ENCODE measurements at regions not wholly inside any gene's neighbourhood (a gene's known extent, or its start where the extent isn't known, plus 50 kb on each side); places are given as distances from the start of the nearest gene placed in this dataset.
"Not testable (repeated sequence)": the region's sequence is repeated elsewhere in the genome, so short reads cannot be mapped to it uniquely, and the experiment has no call there.

DNA sequence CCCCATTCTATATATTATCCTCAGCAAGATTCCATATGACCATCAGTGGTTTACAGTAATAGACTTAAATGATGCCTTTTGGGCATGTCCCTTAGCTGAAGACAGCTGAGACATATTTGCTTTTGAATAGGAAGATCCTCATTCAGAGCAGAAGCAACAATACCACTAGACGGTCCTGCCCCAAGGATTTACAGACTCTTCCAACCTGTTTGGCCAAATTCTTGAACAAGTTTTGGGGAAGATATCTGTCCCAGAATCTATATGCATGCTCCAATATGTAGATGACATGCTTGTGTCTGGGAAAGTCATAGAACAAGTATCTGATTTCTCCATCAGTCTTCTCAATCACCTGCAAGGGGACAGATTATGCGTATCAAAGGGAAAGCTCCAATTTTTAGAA is 137.1 kb upstream of the RMP24 start:
- DNase-seq (no peak), ATAC-seq (replicated peaks in 1 of 2) (no peak)
- H3K4me3 Mint-ChIP-seq: no peak overlapping the region
- peaks cover 32% of the 10 kb centered on the region for H3K27me3 Mint-ChIP-seq (ENCODE audit: low read depth)
- peaks cover 4 to 10% of the 10 kb centered on the region in 2 donors for H3K36me3 Mint-ChIP-seq (ENCODE audit: insufficient read depth in 2 of 2)
- no peak overlapping the region for H3K27ac Mint-ChIP-seq
- H3K9me3 Mint-ChIP-seq: peaks cover 5 to 14% of the 10 kb centered on the region in 2 donors
- no peaks in the 10 kb centered on the region for H3K4me1 Mint-ChIP-seq (ENCODE audit: low read depth)

DNA sequence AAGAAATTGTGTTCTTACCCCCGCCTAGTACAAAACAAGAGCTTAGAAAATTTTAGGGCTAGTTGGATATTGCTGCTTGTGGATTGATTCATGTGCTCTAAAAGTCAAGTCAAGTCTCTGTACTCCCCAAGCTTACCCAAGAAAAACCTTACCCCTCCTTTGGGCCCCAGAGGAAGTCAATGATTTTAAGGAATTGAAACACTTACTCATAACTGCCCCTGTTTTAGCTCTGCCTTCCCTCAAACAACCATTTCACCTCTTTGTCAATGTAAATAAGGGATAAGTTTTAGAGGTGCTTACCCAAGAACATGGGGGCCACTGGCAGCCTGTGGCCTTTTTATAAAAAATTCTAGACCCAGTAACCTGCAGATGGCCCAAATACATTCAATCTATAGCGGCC is 136.6 kb upstream of the RMP24 start:
- DNase-seq (no peak), ATAC-seq (replicated peaks in 1 of 2) (no peak)
- Mint-ChIP-seq H3K27me3 (ENCODE audit: low read depth) (peaks cover 32% of the 10 kb centered on the region), H3K4me3 (no peak overlapping the region), H3K4me1 (ENCODE audit: low read depth) (no peaks in the 10 kb centered on the region), H3K27ac (no peak overlapping the region), H3K9me3 (peaks cover 5 to 14% of the 10 kb centered on the region in 2 donors), H3K36me3 (ENCODE audit: insufficient read depth in 2 of 2) (peaks cover 5 to 8% of the 10 kb centered on the region in 2 donors)

DNA sequence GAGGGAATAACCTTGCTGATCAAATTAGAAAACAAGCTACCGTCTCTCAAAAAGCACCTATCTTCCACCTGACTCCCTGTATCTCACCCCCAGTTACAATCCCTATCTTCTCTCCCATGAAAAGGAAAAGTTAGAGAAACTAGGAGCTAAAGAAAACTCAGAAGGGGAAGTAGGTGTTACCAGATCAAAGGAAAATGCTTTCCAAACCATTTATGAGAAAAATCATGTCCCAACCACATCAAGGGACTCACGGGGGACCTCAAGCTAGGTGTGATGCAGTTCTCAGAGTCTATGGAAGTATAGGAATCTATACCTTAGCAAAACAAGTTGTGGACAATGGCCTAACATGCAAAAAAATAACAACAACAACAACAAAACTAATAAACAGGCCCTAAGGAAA is 135.5 kb upstream of the RMP24 start:
- H3K4me3 Mint-ChIP-seq: no peak overlapping the region
- no peaks in the 10 kb centered on the region for H3K4me1 Mint-ChIP-seq (ENCODE audit: low read depth)
- ATAC-seq (replicated peaks in 1 of 2) (no peak), DNase-seq (no peak)
- H3K27ac Mint-ChIP-seq: no peak overlapping the region
- peaks cover 6 to 12% of the 10 kb centered on the region in 2 donors for H3K9me3 Mint-ChIP-seq
- H3K36me3 Mint-ChIP-seq (ENCODE audit: insufficient read depth in 2 of 2): peaks cover 2 to 9% of the 10 kb centered on the region in 2 donors
- peaks cover 32% of the 10 kb centered on the region for H3K27me3 Mint-ChIP-seq (ENCODE audit: low read depth)

DNA sequence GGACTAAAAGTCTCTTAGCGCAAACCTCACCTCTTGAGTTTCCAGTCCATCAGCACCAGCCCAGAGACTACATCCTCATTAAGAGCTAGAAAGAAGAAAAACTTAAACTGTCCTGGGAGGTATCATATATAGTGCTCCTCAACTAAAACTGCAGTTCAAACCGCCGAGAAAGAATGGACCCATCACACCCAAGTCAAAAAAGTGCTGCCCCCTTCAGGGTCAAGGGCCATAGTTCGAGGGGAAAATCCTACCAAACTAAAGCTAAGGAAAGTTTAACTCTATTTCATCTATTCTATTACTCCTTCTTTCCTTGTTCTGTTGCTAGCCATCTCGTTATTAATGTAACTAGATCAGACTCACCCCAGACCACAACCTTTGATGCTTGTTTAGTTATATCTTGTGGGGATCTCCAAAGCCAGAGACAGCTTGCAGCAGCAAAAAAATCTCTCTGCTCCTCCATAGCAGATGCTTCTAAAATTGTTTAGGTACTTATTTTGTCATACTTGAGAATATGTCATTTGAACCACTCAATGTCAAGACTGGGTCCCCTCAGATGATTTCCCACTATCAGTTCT is 134.5 kb upstream of the RMP24 start:
- H3K27ac Mint-ChIP-seq: no peak overlapping the region
- no peak for ATAC-seq (replicated peaks in 1 of 2)

DNA sequence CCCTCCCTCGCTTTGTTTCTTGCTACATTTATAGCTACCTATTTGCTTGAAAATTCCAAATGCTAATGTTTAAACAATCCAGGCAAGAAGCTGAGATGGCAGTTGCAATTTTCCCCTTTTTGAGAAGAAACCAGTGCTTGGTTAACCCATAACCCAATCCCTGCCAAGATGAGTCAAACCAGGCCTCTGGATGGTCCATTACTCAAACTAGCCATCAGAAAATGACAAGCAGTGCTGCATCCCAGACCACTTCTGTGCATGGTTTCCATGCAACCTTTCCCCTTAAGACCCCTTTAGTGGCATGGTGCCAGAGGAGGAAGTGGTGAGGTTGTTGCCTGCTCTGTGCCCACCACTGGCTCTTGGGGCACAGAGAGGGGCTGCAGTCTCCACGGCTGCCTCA is 131.2 kb upstream of the RMP24 start:
- ATAC-seq (replicated peaks in 1 of 2): peak in 1 of 2 donors; percentile 32
- Mint-ChIP-seq H3K27ac (no peak overlapping the region), H3K27me3 (ENCODE audit: low read depth) (peaks cover 35% of the 10 kb centered on the region), H3K9me3 (peaks cover 2 to 5% of the 10 kb centered on the region in 2 donors), H3K4me3 (no peak overlapping the region), H3K4me1 (ENCODE audit: low read depth) (no peaks in the 10 kb centered on the region), H3K36me3 (ENCODE audit: insufficient read depth in 2 of 2) (peaks cover 2% of the 10 kb centered on the region in 2 donors)
- DNase-seq: no peak

More for the DNA sequence above, 134.5 kb upstream of the RMP24 start:
- no peak for DNase-seq
- H3K36me3 Mint-ChIP-seq (ENCODE audit: insufficient read depth in 2 of 2): peaks cover 2% of the 10 kb centered on the region in 2 donors
- H3K4me3 Mint-ChIP-seq: no peak overlapping the region
- H3K9me3 Mint-ChIP-seq: peaks cover 2 to 9% of the 10 kb centered on the region in 2 donors
- H3K27me3 Mint-ChIP-seq (ENCODE audit: low read depth): peaks cover 29% of the 10 kb centered on the region
- H3K4me1 Mint-ChIP-seq (ENCODE audit: low read depth): no peaks in the 10 kb centered on the region

DNA sequence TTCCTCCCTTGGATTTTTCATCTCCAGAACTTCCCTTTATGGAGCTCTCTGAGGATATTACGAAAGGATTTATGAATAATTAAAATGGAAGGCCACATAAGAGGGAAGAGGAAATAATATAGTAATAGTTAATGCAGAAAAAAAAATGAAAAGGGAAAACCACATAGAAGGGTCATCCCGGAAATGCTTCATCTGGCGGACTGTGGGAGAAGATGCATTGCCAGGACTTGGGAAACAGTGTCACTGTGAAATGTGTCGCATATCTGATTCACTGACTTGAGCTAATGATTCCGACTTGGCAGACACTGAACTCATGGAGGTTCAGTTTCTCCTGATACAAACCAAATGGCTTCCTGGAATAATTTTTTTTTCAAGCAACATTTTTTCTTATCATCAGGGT is 129.9 kb upstream of the RMP24 start:
- no peaks in the 10 kb centered on the region for H3K4me1 Mint-ChIP-seq (ENCODE audit: low read depth)
- ATAC-seq (replicated peaks in 1 of 2): no peak
- peaks cover 2 to 5% of the 10 kb centered on the region in 2 donors for H3K9me3 Mint-ChIP-seq
- no peak overlapping the region for H3K4me3 Mint-ChIP-seq
- peaks cover 35% of the 10 kb centered on the region for H3K27me3 Mint-ChIP-seq (ENCODE audit: low read depth)
- H3K36me3 Mint-ChIP-seq (ENCODE audit: insufficient read depth in 2 of 2): peaks cover 2% of the 10 kb centered on the region in 2 donors
- DNase-seq: no peak
- H3K27ac Mint-ChIP-seq: no peak overlapping the region

DNA sequence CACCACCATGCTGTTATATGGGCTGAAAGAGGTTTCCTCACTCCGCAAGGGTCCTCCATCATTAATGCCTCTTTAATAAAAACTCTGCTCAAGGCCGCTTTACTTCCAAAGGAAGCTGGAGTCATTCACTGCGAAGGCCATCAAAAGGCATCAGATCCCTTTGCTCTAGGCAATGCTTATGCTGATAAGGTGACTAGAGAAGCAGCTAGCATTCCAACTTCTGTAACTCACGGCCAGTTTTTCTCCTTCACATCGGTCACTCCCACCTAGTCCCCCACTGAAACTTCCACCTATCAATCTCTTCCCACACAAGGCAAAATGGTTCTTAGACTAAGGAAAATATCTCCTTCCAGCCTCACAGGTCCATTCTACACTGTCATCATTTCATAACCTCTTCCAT is 124.2 kb upstream of the RMP24 start:
- not testable (repeated sequence) for H3K4me1 Mint-ChIP-seq (ENCODE audit: low read depth); ATAC-seq (replicated peaks in 1 of 2); H3K27ac Mint-ChIP-seq; H3K9me3 Mint-ChIP-seq; H3K4me3 Mint-ChIP-seq; DNase-seq; H3K36me3 Mint-ChIP-seq (ENCODE audit: insufficient read depth in 2 of 2)
- peaks cover 30% of the 10 kb centered on the region for H3K27me3 Mint-ChIP-seq (ENCODE audit: low read depth)

DNA sequence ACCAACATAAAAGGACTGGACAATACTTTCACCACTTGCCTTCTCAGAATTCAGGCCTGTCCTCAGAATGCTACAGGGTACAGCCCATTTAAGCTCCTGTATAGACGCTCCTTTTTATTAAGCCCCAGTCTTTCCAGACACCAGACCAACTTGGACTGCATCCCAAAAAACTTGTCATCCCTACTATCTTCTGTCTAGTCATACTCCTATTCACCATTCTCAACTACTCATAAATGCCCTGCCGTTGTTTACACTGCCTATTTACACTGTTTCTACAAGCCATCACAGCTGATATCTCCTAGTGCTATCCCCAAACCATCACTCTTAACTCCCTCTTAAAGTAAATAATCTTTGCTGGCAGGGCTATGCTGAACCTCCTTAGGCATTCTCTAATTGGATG is 123.2 kb upstream of the RMP24 start:
- not testable (repeated sequence) for H3K4me3 Mint-ChIP-seq; H3K27ac Mint-ChIP-seq; H3K9me3 Mint-ChIP-seq; H3K4me1 Mint-ChIP-seq (ENCODE audit: low read depth); DNase-seq; ATAC-seq (replicated peaks in 1 of 2); H3K36me3 Mint-ChIP-seq (ENCODE audit: insufficient read depth in 2 of 2)
- peaks cover 29% of the 10 kb centered on the region for H3K27me3 Mint-ChIP-seq (ENCODE audit: low read depth)

DNA sequence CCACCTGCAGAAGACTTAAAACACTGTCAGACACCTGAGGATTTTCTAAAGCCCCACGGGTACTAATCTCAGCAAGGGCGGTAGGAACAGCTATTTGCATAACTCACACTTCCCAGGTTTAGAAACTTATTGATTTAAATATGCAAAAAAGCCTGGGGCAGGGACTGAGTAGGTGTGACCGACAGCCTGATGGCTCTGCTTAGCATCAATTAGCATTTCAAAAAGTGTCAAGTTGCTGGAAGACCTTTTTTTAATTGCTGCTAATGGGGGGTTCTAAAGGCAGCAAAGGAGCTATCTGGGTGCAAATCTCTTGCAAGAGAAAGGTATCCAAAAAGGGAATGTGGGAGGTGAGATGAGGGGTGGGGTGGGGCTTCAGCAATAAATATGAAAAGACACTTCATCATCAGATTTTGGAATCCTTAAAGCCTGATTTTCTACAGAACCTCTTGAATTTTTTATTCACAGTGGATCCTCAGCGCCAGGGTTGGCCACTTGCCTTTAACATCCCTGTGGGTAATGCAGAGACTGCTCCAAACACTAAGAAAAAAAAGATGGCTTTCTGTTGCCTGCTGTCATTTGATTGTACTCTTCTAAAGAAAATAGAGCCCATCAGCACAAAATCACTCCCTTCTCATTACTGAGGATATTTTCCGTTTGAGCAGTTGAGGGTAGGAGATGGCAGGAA is 121.1 kb upstream of the RMP24 start:
- H3K27ac Mint-ChIP-seq: no peak overlapping the region
- ATAC-seq (replicated peaks in 1 of 2) (no peak), DNase-seq (no peak)
- H3K4me1 Mint-ChIP-seq (ENCODE audit: low read depth): no peaks in the 10 kb centered on the region
- no peak overlapping the region for H3K4me3 Mint-ChIP-seq
- no peaks in the 10 kb centered on the region for H3K9me3 Mint-ChIP-seq
- peaks cover 20% of the 10 kb centered on the region for H3K27me3 Mint-ChIP-seq (ENCODE audit: low read depth)
- H3K36me3 Mint-ChIP-seq (ENCODE audit: insufficient read depth in 2 of 2): no peaks in the 10 kb centered on the region

DNA sequence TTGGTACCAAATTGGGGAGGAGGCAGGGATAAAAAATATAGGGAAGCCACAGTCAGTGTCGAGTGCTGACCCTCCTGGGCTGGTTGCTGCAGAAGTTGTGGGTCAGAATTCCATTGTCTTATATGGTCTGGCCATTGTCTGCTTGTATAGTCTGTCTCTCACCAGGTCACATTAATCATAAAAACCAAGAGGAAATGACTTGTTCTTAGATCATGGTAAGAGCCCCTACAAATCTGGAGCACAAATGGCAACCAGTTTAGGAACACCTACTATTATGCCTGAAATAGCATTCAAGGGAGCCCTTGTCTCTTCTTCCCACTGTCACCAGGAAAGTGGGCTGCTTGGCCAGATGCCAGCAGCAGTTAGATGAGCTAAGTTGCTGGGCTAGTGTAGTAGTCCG is 119.7 kb upstream of the RMP24 start:
- Mint-ChIP-seq H3K27me3 (ENCODE audit: low read depth) (peaks cover 22% of the 10 kb centered on the region), H3K4me1 (ENCODE audit: low read depth) (no peaks in the 10 kb centered on the region), H3K36me3 (ENCODE audit: insufficient read depth in 2 of 2) (no peaks in the 10 kb centered on the region), H3K9me3 (no peaks in the 10 kb centered on the region), H3K27ac (no peak overlapping the region), H3K4me3 (no peak overlapping the region)
- no peak for DNase-seq
- no peak for ATAC-seq (replicated peaks in 1 of 2)

DNA sequence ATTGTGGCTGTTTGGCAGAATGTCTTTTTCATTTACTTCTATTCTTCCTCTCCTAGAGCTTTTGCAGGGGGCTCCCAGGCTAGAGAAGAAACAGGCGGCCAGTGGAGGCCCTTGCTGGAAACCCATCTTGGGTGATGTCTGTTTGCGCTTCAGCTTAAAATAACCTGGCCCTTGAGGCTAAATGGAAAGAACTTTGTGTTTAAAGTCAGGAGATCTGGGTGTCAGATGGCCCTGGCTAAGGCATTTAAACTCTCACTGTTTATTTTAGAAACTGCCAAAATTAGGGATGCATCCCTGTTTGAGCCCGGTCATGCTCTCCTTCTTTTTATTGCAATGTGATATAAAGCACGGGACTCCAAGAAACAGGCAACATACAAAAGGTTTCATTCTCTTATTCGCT is 118.4 kb upstream of the RMP24 start:
- Mint-ChIP-seq H3K4me1 (ENCODE audit: low read depth) (no peaks in the 10 kb centered on the region), H3K9me3 (no peaks in the 10 kb centered on the region), H3K27me3 (ENCODE audit: low read depth) (peaks cover 22% of the 10 kb centered on the region), H3K4me3 (no peak overlapping the region), H3K36me3 (ENCODE audit: insufficient read depth in 2 of 2) (no peaks in the 10 kb centered on the region), H3K27ac (no peak overlapping the region)
- ATAC-seq (replicated peaks in 1 of 2) (no peak), DNase-seq (no peak)

DNA sequence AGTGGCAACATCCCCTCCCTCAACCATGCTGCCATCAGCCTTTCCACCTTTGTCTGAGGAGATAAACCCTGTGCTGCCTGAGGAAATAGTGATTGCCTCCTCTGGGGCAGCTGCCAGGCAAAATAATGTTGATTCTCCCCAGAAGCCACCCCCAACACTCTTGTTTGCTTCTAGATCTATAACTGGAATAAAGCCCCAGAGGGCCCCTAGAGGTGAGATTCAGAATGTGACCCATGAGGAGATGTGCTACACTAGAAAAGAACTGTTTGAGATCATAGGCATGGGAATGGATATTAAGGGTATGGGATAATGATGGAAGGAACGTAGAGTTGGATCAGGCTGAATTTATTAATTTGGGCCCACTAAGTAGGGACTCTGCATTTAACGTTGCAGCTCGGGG is 116.3 kb upstream of the RMP24 start:
- H3K4me1 Mint-ChIP-seq (ENCODE audit: low read depth): no peaks in the 10 kb centered on the region

DNA sequence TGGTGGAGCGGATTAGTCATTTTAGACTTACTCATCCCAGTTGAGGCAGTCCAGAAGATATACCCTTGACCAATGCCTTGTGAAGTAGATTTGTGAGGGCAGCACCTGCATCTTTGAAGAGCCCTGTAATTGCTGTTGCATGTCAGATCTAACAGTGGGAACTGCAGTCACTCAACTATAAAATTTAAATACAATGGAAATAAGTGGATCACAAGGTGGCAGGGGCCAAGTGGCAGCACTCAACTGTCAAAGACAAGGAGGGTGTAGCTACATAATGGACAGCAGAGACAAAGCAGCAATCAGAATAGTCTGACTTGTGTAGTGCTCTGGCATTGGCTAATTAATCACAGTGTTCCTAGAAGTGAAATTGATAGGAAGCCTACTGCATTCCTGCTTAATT is 115.8 kb upstream of the RMP24 start:
- H3K27me3 Mint-ChIP-seq (ENCODE audit: low read depth): peaks cover 21% of the 10 kb centered on the region
- DNase-seq; H3K36me3 Mint-ChIP-seq (ENCODE audit: insufficient read depth in 2 of 2); H3K4me3 Mint-ChIP-seq; H3K27ac Mint-ChIP-seq; ATAC-seq (replicated peaks in 1 of 2); H3K9me3 Mint-ChIP-seq; H3K4me1 Mint-ChIP-seq (ENCODE audit: low read depth): not testable (repeated sequence)

More for the DNA sequence above, 116.3 kb upstream of the RMP24 start:
- H3K4me3 Mint-ChIP-seq: no peak overlapping the region
- H3K27me3 Mint-ChIP-seq (ENCODE audit: low read depth): peaks cover 22% of the 10 kb centered on the region
- no peaks in the 10 kb centered on the region for H3K9me3 Mint-ChIP-seq
- no peak overlapping the region for H3K27ac Mint-ChIP-seq
- no peaks in the 10 kb centered on the region for H3K36me3 Mint-ChIP-seq (ENCODE audit: insufficient read depth in 2 of 2)
- no peak for ATAC-seq (replicated peaks in 1 of 2)
- DNase-seq: no peak

DNA sequence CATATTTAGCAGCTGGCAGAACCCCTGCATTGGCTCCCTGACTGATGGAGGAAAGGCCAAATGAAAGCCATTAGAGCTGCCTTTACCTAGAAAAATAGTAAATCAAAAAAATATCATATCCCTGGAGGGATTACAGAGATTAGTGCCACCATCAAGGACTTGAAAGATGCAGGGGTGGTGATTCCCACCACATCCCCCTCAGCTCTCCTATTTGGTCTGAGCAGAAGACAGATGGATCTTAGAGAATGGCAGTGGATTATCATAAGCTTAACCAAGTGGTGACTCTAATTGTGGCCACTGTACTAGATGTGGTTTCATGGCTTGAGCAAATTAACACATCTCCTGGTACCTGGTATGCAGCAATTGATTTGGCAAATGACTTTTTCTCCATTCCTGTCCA is 114.9 kb upstream of the RMP24 start:
- not testable (repeated sequence) for H3K4me3 Mint-ChIP-seq; H3K27ac Mint-ChIP-seq; H3K9me3 Mint-ChIP-seq; H3K36me3 Mint-ChIP-seq (ENCODE audit: insufficient read depth in 2 of 2); DNase-seq; ATAC-seq (replicated peaks in 1 of 2); H3K4me1 Mint-ChIP-seq (ENCODE audit: low read depth)
- H3K27me3 Mint-ChIP-seq (ENCODE audit: low read depth): peaks cover 16% of the 10 kb centered on the region
